Muscle layer of duodenum (tissue), 2 donors: ENCODE measurements at regions not wholly inside any gene's neighbourhood (a gene's known extent, or its start where the extent isn't known, plus 50 kb on each side); places are given as distances from the start of the nearest gene placed in this dataset.
"Not testable (repeated sequence)": the region's sequence is repeated elsewhere in the genome, so short reads cannot be mapped to it uniquely, and the experiment has no call there.

Experiments used
- H3K27ac ChIP-seq: one replicate; pipeline ENCODE4 v1.7.0; 2013; ENCODE audit warnings: mild to moderate bottlenecking, low read length
- H3K27me3 ChIP-seq: one replicate; pipeline ENCODE4 v1.7.0; 2013; ENCODE audit warnings: low read depth, mild to moderate bottlenecking, control low read depth, low read length
- H3K36me3 ChIP-seq, 2 donors: one replicate each; pipeline ENCODE4 v1.7.0; 2013; ENCODE audit warnings: low read length in 2 of 2, control low read depth in 1 of 2, mild to moderate bottlenecking in 1 of 2; ENCODE audit not compliant: insufficient read depth in 2 of 2, control insufficient read depth in 1 of 2
- H3K4me1 ChIP-seq, 2 donors: one replicate each; pipeline ENCODE4 v1.7.0; 2013; ENCODE audit warnings: low read length in 2 of 2, mild to moderate bottlenecking in 2 of 2, control low read depth in 1 of 2, moderate library complexity in 1 of 2; ENCODE audit not compliant: insufficient read depth in 2 of 2, control insufficient read depth in 1 of 2
- H3K4me3 ChIP-seq, 2 donors: one replicate each; pipeline ENCODE4 v1.7.0; 2013; ENCODE audit warnings: low read length in 2 of 2, low read depth in 1 of 2, mild to moderate bottlenecking in 1 of 2
- H3K9me3 ChIP-seq, 2 donors: one replicate each; pipeline ENCODE4 v1.7.0; 2013; ENCODE audit warnings: low read length in 2 of 2, control low read depth in 1 of 2, mild to moderate bottlenecking in 1 of 2; ENCODE audit not compliant: control insufficient read depth in 1 of 2
- donor health status: healthy.

DNA sequence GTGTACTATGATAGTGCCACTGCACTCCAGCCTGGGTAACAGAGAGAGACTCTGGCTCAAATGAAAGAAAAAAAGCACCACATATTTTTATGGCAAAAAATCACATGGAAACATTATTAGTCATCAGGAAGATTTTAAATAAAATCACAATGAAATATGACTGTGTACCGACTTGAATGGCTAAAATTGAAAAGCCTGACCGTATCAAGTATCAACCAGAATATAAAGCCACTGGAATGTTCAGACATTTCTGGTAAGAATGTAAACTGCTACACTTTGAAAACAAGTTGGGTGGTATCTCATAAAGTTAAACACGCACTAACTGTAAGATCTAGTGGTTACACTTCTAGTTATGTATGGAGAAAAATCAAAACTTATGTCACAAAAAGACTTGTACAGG is 306.7 kb upstream of the MBL2 start:
- Histone ChIP-seq H3K4me1 (no peaks in the 10 kb centered on the region), H3K36me3 (no peaks in the 10 kb centered on the region), H3K27me3 (no peaks in the 10 kb centered on the region), H3K9me3 (peaks cover 0 to 3% of the 10 kb centered on the region in 2 donors), H3K27ac (no peak overlapping the region), H3K4me3 (no peak overlapping the region)

DNA sequence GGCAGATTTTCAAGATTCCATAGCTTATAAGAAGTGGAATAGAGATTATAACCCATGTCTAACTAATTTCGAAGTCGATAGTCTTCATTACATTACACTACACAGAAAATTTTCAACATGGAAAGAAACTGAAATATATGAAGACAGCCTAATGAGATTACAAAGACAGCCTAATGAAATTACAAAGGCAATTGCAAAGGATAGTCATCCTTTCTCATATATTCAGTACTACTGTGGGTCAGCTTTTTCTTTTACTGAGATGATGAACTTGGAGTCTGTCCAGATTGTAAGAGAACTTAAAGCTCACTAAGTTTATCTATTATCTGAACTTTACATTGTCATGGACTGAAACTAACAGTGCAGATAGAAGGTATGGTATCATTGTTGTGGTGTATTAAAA is 304.4 kb upstream of the MBL2 start:
- no peaks in the 10 kb centered on the region for H3K36me3 ChIP-seq
- peaks cover 0 to 3% of the 10 kb centered on the region in 2 donors for H3K9me3 ChIP-seq
- H3K27me3 ChIP-seq = no peaks in the 10 kb centered on the region
- no peaks in the 10 kb centered on the region for H3K4me1 ChIP-seq
- H3K4me3 ChIP-seq = no peak overlapping the region
- no peak overlapping the region for H3K27ac ChIP-seq

DNA sequence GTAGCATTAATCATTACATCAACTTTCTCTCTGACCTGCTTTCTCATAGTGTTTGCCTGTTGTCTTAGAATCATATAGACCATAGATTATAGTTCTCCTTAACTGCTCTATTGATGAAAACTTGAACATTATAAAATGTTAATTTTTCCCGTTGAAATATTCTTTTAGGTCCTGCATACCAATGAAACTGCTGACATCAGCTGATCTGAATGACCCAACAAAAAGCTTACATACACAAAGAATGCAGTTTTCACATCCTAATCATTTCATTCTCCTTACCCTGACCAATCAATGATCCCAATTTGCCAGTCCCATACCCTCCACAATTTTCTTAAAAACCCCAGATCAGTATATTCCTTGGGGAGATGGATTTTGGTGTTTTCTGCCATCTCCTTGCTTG is 302.9 kb upstream of the MBL2 start:
- Histone ChIP-seq H3K9me3 (peaks cover 0 to 3% of the 10 kb centered on the region in 2 donors), H3K4me3 (no peak overlapping the region), H3K27me3 (no peaks in the 10 kb centered on the region), H3K27ac (no peak overlapping the region), H3K4me1 (no peaks in the 10 kb centered on the region), H3K36me3 (no peaks in the 10 kb centered on the region)

DNA sequence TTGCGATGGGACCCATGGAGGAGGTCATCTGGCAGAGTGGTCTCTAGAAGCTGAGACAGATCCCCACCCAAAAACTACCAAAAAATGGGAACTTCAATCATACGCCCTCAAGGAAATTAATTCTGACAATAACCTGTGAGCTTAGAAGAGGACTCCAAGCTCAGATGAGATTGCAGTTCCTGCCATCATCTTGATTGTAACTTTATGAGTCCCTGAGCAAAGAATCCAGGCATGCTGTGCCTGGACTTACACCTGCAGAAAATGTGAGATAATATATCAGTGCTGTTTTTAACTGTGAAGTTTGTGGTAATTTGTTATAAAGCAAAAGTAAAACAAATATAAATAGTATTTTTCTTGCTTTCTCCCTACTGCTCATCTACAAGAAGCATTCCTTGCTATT is 299.6 kb upstream of the MBL2 start:
- H3K4me3 ChIP-seq = no peak overlapping the region

DNA sequence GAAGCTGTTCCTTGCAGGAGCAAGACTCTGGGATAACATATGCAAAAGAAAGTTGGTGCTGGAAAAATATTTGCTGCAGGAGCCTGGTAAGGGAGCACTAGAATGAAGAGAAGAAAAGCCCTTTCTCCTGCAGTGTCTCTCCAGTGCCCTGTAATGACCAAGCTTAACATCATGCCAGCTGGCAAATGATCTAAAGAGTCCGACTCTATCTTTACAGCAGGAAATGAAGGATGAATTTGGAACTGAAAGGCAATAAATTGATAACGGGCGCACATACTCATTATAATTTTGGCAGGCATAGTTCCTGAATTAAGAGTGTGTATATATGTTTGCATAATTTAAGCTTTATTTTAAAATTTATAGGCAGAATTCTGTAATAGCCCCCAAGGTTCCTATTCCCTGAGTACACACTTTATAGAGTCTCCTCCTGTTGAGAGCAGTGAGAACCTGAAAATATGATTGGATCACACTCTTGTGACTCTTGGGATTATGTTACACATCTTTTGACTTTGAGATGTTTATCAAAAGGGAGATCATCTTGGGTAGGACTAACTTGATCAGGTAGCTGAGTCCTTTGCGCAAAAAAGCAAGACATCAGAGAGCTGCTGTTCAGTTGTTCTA is 299.0 kb upstream of the MBL2 start:
- Histone ChIP-seq H3K27ac (no peak overlapping the region), H3K9me3 (peaks cover 0 to 3% of the 10 kb centered on the region in 2 donors), H3K27me3 (no peaks in the 10 kb centered on the region), H3K4me3 (no peak overlapping the region), H3K36me3 (no peaks in the 10 kb centered on the region), H3K4me1 (no peaks in the 10 kb centered on the region)

More for the DNA sequence above, 299.6 kb upstream of the MBL2 start:
- H3K9me3 ChIP-seq = peaks cover 0 to 3% of the 10 kb centered on the region in 2 donors
- no peaks in the 10 kb centered on the region for H3K27me3 ChIP-seq
- H3K36me3 ChIP-seq = no peaks in the 10 kb centered on the region
- H3K4me1 ChIP-seq = no peaks in the 10 kb centered on the region
- H3K27ac ChIP-seq = no peak overlapping the region

DNA sequence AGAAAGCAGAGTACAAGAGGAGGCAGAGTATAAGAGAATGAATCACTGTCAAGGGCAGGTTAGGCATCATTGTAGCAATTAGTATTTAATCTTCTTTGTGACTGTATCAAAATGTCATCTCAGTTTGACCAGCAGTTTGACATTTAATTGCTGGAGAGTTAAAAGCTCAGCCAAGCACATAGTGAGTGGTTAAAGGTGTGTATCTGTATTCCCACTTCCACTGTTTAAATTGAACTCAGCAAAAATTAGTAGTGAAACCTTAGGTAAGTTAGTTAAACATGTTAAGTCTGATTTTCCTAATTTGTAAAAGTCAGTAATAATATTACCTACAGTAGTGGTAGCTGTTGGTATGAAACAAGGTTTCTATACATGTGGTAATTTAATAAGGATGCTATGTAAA is 296.4 kb upstream of the MBL2 start:
- Histone ChIP-seq H3K27ac (no peak overlapping the region), H3K27me3 (no peaks in the 10 kb centered on the region), H3K36me3 (no peaks in the 10 kb centered on the region), H3K4me1 (no peaks in the 10 kb centered on the region), H3K4me3 (no peak overlapping the region), H3K9me3 (no peaks in the 10 kb centered on the region)

DNA sequence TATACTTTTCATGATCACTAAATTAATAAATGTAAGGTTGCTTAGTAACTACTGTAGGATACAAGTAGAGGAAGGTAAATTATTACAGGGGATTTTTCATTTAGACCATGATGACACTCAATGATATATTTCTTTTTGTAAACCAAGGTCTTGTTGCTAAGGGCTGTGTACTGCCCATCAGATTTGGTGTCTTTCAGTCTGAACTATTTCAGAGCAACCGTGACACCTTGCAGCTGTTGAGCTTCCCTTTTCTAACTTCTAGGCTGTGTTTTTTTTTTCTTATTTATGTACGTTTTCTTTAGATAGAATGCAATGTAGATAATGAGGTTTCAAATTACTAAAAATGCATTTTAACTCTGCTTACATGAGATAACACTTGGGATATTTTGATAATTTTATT is 292.0 kb upstream of the MBL2 start:
- Histone ChIP-seq H3K27me3 (no peaks in the 10 kb centered on the region), H3K27ac (no peak overlapping the region), H3K4me3 (no peak overlapping the region), H3K9me3 (no peaks in the 10 kb centered on the region), H3K4me1 (no peaks in the 10 kb centered on the region), H3K36me3 (no peaks in the 10 kb centered on the region)

DNA sequence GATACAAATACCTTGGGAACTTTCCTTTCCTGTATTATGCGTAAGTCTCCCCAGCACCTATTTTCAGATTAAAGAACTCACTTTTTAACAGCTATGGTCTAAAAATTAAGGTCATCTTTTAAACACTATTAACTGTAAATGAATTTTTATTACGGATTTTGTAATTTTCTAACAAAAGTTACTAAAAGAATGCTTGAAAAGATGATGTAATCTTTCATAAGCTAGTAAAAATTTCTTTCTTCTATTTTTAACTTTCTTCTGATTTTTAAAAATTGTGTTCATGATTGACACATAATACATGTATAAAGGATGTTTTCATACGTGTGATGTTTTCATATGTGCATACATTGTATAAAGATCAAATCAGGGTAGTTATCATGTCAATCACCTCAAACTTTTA is 291.2 kb upstream of the MBL2 start:
- H3K9me3 ChIP-seq = no peaks in the 10 kb centered on the region
- H3K27ac ChIP-seq = no peak overlapping the region
- no peak overlapping the region for H3K4me3 ChIP-seq
- no peaks in the 10 kb centered on the region for H3K4me1 ChIP-seq
- H3K27me3 ChIP-seq = no peaks in the 10 kb centered on the region
- no peaks in the 10 kb centered on the region for H3K36me3 ChIP-seq

DNA sequence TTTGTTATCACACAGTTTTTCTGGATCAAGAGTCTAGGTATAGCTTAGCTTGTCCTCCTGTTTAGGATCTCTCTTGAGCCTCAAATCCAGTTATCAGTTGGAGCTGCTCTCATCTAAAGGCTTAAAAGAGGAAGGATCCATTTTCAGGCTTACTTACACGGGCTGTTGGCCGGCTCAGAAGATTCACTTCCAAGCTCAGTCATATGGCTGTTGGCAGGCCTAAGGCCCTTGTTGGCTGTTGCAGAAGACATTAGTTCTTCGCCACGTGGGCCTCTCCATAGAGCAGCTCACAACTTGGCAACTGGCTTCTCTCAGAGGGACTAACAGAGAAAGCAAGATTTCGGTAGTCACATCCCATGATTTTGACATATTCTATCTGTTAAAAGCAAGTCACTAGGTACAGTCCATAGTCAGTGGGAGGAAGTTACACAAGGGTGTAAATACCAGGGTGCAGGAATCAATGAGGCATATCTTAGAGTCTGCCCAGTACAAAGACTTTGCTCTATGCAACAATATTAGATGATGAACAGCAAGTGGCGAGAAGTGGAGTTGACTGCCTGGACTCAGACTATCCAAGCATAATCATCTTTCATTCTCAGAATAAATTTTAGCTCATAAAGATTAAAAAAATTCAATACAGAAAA is 280.1 kb upstream of the MBL2 start:
- Histone ChIP-seq H3K4me3 (no peak overlapping the region), H3K27me3 (no peaks in the 10 kb centered on the region), H3K4me1 (no peaks in the 10 kb centered on the region)

DNA sequence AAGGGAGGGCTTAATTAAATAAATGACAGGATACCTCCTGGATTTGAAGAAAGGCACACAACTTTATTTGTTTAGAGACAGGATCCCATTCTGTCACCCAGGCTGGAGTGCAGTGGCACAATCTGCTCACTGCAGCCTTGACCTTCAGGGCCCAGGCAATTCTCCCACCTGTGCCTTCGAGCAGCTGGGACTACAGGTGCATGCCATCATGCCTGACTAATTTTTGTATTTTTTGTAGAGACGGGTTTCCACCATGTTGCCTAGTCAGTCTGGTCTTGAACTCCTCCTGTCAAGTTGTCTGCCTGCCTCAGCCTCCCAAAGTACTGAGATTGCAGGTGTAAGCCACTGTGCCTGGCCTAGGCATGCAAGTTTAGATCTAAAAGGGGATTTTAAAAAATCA is 272.7 kb upstream of the MBL2 start:
- no peaks in the 10 kb centered on the region for H3K4me1 ChIP-seq
- H3K27ac ChIP-seq = no peak overlapping the region
- H3K27me3 ChIP-seq = no peaks in the 10 kb centered on the region
- H3K9me3 ChIP-seq = no peaks in the 10 kb centered on the region
- no peak overlapping the region for H3K4me3 ChIP-seq
- H3K36me3 ChIP-seq = no peaks in the 10 kb centered on the region

More for the DNA sequence above, 280.1 kb upstream of the MBL2 start:
- no peak overlapping the region for H3K27ac ChIP-seq
- no peaks in the 10 kb centered on the region for H3K36me3 ChIP-seq
- no peaks in the 10 kb centered on the region for H3K9me3 ChIP-seq

DNA sequence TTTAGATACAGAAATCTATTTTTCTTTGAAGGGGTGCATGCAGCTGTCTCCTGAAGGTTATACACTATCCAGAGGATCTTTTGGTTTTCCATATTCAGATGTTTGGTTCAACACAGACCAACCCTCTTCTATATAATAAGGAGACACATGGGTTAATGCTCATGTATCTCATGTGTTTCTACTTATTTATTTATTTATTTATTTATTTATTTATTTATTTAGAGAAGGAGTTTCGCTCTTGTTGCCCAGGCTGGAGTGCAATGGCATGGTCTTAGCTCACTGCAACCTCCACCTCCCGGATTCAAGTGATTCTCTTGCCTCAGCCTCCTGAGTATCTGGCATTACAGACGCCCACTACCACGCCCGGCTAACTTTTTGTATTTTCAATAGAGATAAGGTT is 263.2 kb upstream of the MBL2 start:
- H3K4me3 ChIP-seq, H3K36me3 ChIP-seq, H3K9me3 ChIP-seq, H3K27me3 ChIP-seq, H3K27ac ChIP-seq, H3K4me1 ChIP-seq: not testable (repeated sequence)

DNA sequence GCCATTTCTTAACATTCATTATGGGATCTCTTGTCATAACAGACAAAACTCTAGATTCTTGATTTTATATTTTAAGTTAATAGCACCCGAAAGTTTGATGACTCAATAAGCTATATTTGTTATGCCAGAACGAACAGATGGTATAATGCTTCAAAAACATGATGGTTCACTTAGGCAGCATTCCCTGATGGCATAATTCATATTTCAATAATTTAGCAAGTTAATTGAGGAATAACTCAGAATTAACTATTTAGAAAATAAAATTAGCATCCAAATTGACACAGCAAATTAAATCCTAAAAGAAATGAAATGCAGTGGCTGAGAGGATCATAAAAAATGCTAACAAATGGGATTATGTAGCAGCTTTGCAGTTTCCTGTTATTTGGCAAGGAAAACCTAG is 260.8 kb upstream of the MBL2 start:
- H3K27ac ChIP-seq = no peak overlapping the region

More for the DNA sequence above, 260.8 kb upstream of the MBL2 start:
- no peak overlapping the region for H3K4me3 ChIP-seq
- no peaks in the 10 kb centered on the region for H3K27me3 ChIP-seq
- H3K36me3 ChIP-seq = no peaks in the 10 kb centered on the region
- no peaks in the 10 kb centered on the region for H3K4me1 ChIP-seq
- H3K9me3 ChIP-seq = no peaks in the 10 kb centered on the region
